Hindlimb muscle (tissue), 1 donor: ENCODE measurements at regions not wholly inside any gene's neighbourhood (a gene's known extent, or its start where the extent isn't known, plus 50 kb on each side); places are given as distances from the start of the nearest gene placed in this dataset.

ENCODE experiments used
- DNase-seq: peaks from one replicate; pipeline ENCODE4 v3.0.0-alpha.2; 2013

- DNase-seq: no peak
These were observed 399.9 kb downstream of the TMEM161B start for GRCh38 chr5:87868792-87869191.

GRCh38 chr5:87867281-87867680 lies 401.4 kb downstream of the TMEM161B start:
- no peak for DNase-seq

- no peak for DNase-seq
These were observed 415.1 kb downstream of the TMEM161B start for GRCh38 chr5:87853541-87853940.

DNA sequence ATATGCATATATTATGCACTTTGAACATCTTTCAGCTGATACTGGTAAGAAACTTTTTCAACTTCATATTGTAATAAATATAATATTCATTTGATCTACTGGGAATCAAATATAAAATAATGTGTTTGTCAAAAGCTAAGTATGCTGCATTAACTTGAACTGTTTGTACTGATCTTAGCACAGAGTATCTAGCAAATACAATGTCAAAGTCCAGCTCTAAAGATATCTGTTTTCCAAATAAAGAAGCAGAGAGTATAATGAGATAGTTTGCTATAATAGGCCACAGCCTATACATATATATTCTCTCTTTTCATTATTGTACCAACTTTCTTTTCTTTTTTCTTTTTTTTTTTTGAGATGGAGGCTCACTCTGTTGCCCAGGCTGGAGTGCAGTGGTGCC lies 417.0 kb downstream of the TMEM161B start:
- no peak for DNase-seq

- no peak for DNase-seq
These were observed 417.8 kb downstream of the TMEM161B start for GRCh38 chr5:87850843-87851242.

GRCh38 chr5:87845734-87846133 lies 422.9 kb downstream of the TMEM161B start:
- DNase-seq: no peak

- no peak for DNase-seq
These were observed 423.8 kb downstream of the TMEM161B start for GRCh38 chr5:87844866-87845265.

DNA sequence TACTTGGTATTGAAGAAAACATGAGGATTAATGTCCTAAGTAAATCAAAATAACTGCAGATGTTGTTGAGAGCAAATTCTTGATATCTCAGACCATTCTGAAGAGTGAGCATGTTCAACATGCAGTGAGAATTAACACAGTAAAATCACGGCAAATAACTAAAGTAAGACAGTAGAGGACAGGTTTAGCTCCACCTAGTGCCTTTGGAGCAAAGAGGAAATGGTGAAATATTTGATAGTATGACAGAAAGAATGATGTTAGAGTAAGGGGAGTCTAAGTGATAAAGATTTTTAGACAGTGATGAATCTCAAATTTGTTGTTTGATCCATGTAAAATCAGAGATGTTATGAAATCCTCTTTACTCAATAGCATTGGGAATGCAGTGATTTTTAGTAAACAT lies 424.2 kb downstream of the TMEM161B start:
- no peak for DNase-seq

DNA sequence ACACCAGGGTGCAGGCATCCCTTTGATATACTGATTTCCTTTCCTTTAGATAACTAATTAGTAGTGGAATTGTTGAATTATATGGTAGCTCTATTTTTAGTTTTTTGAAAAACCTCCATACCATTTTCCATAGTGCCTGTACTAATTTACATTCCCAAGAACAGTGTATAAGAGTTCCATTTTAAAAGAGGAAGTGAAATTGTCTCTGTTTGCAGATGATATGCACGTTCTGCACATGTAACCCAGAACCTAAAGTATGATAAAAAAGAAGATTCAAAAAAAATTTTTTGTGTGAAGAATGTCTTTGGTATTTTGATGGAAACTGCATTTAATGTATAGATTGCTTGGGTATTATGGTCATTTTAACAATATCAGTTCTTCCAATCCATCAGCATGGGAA lies 424.0 kb upstream of the CCNH start:
- no peak for DNase-seq

GRCh38 chr5:87831499-87831898 lies 418.8 kb upstream of the CCNH start:
- DNase-seq: no peak

- DNase-seq: no peak
These were observed 416.5 kb upstream of the CCNH start for GRCh38 chr5:87829217-87829551.

GRCh38 chr5:87828545-87829216 lies 416.0 kb upstream of the CCNH start:
- no peak for DNase-seq

DNA sequence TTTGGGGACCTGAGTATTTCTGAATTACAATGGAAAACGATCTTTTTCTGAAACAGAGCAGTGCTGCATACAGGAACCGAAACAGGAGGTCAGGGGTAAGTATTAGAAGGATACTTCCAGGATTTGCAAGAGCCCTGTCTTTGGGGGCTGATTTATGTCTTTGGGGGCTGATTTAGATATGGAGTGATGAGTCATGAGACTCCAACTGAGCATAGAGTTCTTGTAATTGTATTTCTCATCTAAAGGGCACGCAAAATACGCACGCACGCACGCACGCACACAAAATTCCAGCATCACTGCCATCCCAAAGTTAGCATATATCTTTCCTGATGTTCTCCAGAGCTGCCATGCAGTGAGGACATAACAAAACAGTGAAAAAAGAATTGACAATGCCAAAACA lies 414.8 kb upstream of the CCNH start:
- DNase-seq: no peak

- DNase-seq: no peak
These were observed 413.8 kb upstream of the CCNH start for GRCh38 chr5:87826507-87826906.

DNA sequence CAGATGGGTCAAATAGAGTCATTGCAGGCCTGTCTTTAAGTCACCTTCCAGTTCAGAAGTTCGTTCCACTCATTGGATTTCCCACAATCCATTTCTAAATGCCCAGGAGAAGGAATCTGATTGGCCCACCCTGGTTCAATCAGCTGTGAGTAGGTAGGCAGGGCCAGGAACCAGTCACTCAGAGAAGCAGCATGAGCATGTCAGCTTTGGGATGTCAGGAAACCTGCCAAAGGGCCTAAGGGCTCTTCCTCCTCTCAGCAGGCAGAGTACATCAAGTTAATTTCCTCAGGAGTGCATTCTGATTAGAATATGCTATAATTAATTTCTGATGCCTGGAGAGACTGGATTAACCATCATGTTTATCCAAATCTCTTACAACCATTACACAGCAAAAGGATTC lies 412.9 kb upstream of the CCNH start:
- no peak for DNase-seq

- no peak for DNase-seq
These were observed 395.1 kb upstream of the CCNH start for GRCh38 chr5:87807783-87808182.

- DNase-seq: no peak
These were observed 390.6 kb upstream of the CCNH start for GRCh38 chr5:87803352-87803751.

GRCh38 chr5:87791869-87792268 lies 379.1 kb upstream of the CCNH start:
- no peak for DNase-seq

- no peak for DNase-seq
These were observed 375.7 kb upstream of the CCNH start for GRCh38 chr5:87788416-87788815.

- no peak for DNase-seq
These were observed 375.0 kb upstream of the CCNH start for GRCh38 chr5:87787625-87788256.

DNA sequence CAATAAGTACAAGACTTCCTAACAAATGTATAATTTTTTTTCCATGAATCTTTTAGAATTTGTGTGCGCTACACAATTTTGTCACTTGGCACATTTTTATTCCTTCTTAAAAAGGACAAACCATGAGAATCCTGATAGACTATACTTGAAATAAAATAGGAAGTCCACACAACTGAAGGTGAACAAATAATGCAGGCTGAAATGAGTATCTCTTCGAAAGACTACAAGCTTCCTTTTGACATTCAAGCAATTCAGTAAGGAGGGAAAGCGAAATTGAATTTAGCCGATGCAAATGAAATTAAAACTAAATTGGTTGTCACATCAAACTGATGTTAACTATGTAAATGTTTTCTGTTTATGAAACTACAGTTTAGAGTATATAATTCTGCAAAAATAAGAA lies 374.4 kb upstream of the CCNH start:
- DNase-seq: no peak

- DNase-seq: no peak
These were observed 373.7 kb upstream of the CCNH start for GRCh38 chr5:87786471-87786870.

GRCh38 chr5:87785554-87786335 lies 373.0 kb upstream of the CCNH start:
- DNase-seq: no peak

DNA sequence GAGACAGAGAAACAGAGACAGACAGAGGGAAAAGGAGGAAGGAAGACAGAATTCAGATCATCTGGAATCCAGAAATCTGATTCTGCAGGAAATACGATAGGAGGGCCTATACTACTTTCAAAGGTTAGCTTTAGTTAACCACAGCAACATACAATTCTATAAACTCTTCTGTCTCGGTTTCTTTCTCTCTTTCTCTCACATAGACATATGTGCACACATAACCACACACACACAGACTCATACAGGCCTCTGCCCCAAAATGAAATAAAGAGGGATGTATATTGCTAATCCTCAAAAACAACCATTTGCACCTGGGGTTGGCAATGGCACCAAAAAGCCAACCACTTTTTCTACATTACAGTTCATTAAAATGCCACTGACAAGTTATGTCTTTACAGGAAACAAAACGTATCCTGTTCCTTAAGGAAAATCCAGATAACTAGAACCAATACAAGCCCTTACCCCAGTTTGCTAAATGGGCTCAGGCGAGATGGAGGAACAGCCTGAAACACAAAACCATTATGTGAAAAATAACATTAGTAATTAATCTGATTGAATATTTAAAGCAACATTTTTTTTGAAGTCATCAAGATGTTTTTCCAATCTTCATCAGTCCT lies 372.3 kb upstream of the CCNH start:
- DNase-seq: no peak
